ENCODE measurements at regions not wholly inside any gene's neighbourhood (a gene's known extent, or its start where the extent isn't known, plus 50 kb on each side); places are given as distances from the start of the nearest gene placed in this dataset.
A peak's percentile ranks its signal among the peaks of the same experiment; 100 is the strongest.

DNA sequence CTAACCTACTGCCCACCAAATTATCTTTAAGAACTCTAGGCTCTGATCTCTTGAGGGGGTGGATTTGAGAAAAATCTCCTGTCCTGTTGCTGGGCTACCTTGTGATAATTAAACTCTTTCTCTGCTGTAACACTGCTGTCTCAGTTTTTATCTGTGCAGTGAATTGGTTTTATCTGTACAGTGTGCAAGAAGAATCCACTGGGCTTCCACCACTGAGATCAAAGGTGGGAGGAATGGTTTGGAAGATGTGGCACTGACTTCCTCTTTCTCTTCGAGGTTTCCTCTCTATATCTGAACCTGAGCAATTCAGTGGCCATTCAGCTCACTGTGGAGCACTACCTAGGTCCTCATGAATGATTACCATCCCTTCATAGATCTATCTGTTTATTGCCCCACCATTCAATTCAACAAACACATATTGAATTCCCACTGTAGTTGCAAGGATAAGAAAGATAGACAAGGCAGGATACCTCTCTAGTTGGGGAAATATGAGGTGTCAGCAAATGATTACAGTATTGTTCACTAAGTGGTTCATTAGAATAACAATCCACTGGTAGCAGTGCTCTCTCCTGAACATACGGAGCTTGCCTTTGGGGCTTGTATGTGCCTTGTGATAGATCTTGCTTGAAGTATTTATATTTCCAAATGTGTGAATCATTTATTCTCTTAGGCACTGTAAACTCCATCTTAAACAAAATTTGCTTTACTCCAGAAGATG, 172.1 kb upstream of the ARG1 start:
- DNase-seq (ENCODE audit: low spot score): no peak
- Mint-ChIP-seq H3K9me3 (peaks cover 40% of the 10 kb centered on the region), H3K4me3 (no peak overlapping the region), H3K36me3 (peaks cover 51% of the 10 kb centered on the region), H3K27me3 (ENCODE audit: low read depth) (peaks cover 31% of the 10 kb centered on the region), H3K4me1 (peaks cover 11% of the 10 kb centered on the region), H3K27ac (peak overlapping the region; percentile 43; the same call in 1 of the 2 replicates)
- peak; percentile 64 for ATAC-seq
- TF ChIP-seq ZNF263 (CRISPR knock-in tag; IDR thresholded peaks at IDR 0.05; ENCODE audit: low read depth) (no peak), CBFB (CRISPR knock-in tag; IDR thresholded peaks at IDR 0.05; ENCODE audit: low read depth) (no peak), JUN (CRISPR knock-in tag; IDR thresholded peaks at IDR 0.05) (no peak), TEAD4 (CRISPR knock-in tag; IDR thresholded peaks at IDR 0.05) (no peak), ZNF416 (CRISPR knock-in tag; IDR thresholded peaks at IDR 0.05) (no peak), GTF2I (CRISPR knock-in tag; conservative IDR thresholded peaks at IDR 0.05) (no peak), NFATC4 (CRISPR knock-in tag; IDR thresholded peaks at IDR 0.05) (no peak), PRRX2 (CRISPR knock-in tag; IDR thresholded peaks at IDR 0.05) (no peak), SMAD4 (CRISPR knock-in tag; IDR thresholded peaks at IDR 0.05) (no peak), ATF1 (CRISPR knock-in tag; IDR thresholded peaks at IDR 0.05) (no peak), ZNF232 (CRISPR knock-in tag; IDR thresholded peaks at IDR 0.05) (no peak), NR3C1 (CRISPR knock-in tag; conservative IDR thresholded peaks at IDR 0.05; ENCODE audit: low read depth) (no peak), EMX1 (CRISPR knock-in tag; IDR thresholded peaks at IDR 0.05) (no peak), ZNF317 (CRISPR knock-in tag; IDR thresholded peaks at IDR 0.05; ENCODE audit: borderline replicate concordance, low read depth) (no peak)
- TF ChIP-seq, protein P1, sequence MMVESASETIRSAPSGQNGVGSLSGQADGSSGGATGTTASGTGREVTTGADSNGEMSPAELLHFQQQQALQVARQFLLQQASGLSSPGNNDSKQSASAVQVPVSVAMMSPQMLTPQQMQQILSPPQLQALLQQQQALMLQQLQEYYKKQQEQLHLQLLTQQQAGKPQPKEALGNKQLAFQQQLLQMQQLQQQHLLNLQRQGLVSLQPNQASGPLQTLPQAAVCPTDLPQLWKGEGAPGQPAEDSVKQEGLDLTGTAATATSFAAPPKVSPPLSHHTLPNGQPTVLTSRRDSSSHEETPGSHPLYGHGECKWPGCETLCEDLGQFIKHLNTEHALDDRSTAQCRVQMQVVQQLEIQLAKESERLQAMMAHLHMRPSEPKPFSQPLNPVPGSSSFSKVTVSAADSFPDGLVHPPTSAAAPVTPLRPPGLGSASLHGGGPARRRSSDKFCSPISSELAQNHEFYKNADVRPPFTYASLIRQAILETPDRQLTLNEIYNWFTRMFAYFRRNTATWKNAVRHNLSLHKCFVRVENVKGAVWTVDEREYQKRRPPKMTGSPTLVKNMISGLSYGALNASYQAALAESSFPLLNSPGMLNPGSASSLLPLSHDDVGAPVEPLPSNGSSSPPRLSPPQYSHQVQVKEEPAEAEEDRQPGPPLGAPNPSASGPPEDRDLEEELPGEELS (CRISPR knock-in tag; IDR thresholded peaks at IDR 0.05): no peak
- TF ChIP-seq, protein P2, sequence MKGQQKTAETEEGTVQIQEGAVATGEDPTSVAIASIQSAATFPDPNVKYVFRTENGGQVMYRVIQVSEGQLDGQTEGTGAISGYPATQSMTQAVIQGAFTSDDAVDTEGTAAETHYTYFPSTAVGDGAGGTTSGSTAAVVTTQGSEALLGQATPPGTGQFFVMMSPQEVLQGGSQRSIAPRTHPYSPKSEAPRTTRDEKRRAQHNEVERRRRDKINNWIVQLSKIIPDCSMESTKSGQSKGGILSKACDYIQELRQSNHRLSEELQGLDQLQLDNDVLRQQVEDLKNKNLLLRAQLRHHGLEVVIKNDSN (CRISPR knock-in tag; IDR thresholded peaks at IDR 0.05): no peak
- TF ChIP-seq, protein P3, sequence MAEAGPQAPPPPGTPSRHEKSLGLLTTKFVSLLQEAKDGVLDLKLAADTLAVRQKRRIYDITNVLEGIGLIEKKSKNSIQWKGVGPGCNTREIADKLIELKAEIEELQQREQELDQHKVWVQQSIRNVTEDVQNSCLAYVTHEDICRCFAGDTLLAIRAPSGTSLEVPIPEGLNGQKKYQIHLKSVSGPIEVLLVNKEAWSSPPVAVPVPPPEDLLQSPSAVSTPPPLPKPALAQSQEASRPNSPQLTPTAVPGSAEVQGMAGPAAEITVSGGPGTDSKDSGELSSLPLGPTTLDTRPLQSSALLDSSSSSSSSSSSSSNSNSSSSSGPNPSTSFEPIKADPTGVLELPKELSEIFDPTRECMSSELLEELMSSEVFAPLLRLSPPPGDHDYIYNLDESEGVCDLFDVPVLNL (CRISPR knock-in tag; IDR thresholded peaks at IDR 0.05; ENCODE audit: borderline replicate concordance, low read depth): no peak
- TF ChIP-seq, protein P4, sequence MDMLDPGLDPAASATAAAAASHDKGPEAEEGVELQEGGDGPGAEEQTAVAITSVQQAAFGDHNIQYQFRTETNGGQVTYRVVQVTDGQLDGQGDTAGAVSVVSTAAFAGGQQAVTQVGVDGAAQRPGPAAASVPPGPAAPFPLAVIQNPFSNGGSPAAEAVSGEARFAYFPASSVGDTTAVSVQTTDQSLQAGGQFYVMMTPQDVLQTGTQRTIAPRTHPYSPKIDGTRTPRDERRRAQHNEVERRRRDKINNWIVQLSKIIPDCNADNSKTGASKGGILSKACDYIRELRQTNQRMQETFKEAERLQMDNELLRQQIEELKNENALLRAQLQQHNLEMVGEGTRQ (CRISPR knock-in tag; IDR thresholded peaks at IDR 0.05): no peak
- ChIA-PET POLR2A (no interaction called here), CTCF (interaction anchor here (0.8 kb wide), 1 partner anchor 59 kb away, joined by 4 read pairs; no protein-coding TSS in a partner anchor)

DNA sequence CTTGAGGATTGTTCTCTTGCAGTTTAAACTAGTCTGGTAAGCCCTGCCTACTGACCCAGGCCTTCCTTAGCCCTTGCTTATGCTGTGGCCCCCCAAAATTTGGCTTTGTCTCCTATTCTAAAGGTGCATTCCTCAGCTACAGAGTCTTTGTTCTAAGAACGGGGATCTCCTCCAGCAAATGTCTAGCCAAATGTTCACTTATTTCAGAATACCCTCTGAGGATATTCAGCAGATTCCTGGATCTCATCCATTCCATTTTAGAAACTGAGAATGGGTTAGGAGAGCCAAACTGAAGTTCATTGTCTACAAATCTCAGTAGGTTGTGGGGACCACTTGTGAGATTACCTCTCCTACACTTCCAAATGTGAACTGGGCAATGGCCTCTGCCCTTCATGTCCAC, 164.2 kb upstream of the ARG1 start:
- Mint-ChIP-seq H3K4me3 (no peak overlapping the region), H3K36me3 (peaks cover 25% of the 10 kb centered on the region), H3K4me1 (no peaks in the 10 kb centered on the region), H3K9me3 (peaks cover 22% of the 10 kb centered on the region), H3K27me3 (ENCODE audit: low read depth) (peaks cover 31% of the 10 kb centered on the region), H3K27ac (no peak overlapping the region)
- TF ChIP-seq SP1 (CRISPR knock-in tag; conservative IDR thresholded peaks at IDR 0.05): no peak
- TF ChIP-seq, protein P5, sequence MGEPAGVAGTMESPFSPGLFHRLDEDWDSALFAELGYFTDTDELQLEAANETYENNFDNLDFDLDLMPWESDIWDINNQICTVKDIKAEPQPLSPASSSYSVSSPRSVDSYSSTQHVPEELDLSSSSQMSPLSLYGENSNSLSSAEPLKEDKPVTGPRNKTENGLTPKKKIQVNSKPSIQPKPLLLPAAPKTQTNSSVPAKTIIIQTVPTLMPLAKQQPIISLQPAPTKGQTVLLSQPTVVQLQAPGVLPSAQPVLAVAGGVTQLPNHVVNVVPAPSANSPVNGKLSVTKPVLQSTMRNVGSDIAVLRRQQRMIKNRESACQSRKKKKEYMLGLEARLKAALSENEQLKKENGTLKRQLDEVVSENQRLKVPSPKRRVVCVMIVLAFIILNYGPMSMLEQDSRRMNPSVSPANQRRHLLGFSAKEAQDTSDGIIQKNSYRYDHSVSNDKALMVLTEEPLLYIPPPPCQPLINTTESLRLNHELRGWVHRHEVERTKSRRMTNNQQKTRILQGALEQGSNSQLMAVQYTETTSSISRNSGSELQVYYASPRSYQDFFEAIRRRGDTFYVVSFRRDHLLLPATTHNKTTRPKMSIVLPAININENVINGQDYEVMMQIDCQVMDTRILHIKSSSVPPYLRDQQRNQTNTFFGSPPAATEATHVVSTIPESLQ (CRISPR knock-in tag; IDR thresholded peaks at IDR 0.05): no peak
- ChIA-PET POLR2A (no interaction called here), CTCF (no interaction called here)
- no peak for DNase-seq (ENCODE audit: low spot score)
- no peak for ATAC-seq
